Naive thymus-derived CD8-positive, alpha-beta T cell (primary cell): ENCODE measurements at regions not wholly inside any gene's neighbourhood (a gene's known extent, or its start where the extent isn't known, plus 50 kb on each side); places are given as distances from the start of the nearest gene placed in this dataset.
"Not testable (repeated sequence)": the region's sequence is repeated elsewhere in the genome, so short reads cannot be mapped to it uniquely, and the experiment has no call there.

Experiments
- ATAC-seq, 2 donors: fragments of 150-1000 bp; cut with Tn5 transposase in 1 of 2; sonication (Bioruptor Pico), chemical (Tn5 transposase) in 1 of 2; 1 replicate in 1 of 2; 2 replicates in 1 of 2; pipeline ENCODE4 v1.10.0; 2021; ENCODE audit warnings: mild to moderate bottlenecking in 2 of 2, moderate library complexity in 2 of 2
- POLR2A ChIA-PET: fragments of 350-600 bp; sonication (Branson Sonifier 250); formaldehyde crosslinking; loops from one replicate; lab custom pipeline; 2021; ENCODE audit warnings: antibody characterized with exemption; lab: Charles Lee
- DNase-seq, 10 donors: peaks; one replicate each; pipeline versions ENCODE4 v3.0.0 to v3.0.0-alpha.2; 2020 to 2022
- H3K27ac Mint-ChIP-seq, 10 donors: one replicate each; pipeline ENCODE4 v1.8.0; 2020 to 2022; ENCODE audit warnings: mild to moderate bottlenecking in 10 of 10, mixed read lengths in 10 of 10, moderate library complexity in 4 of 10, inconsistent platforms in 1 of 10
- H3K27me3 Mint-ChIP-seq, 5 donors: one replicate each; pipeline ENCODE4 v1.8.0; 2021 to 2022; ENCODE audit warnings: mixed read lengths in 5 of 5
- H3K36me3 Mint-ChIP-seq, 3 donors: one replicate each; pipeline ENCODE4 v1.8.0; 2020 to 2022; ENCODE audit warnings: mixed read lengths in 3 of 3, mild to moderate bottlenecking in 2 of 3, inconsistent platforms in 1 of 3
- H3K4me1 Mint-ChIP-seq, 4 donors: one replicate each; pipeline ENCODE4 v1.8.0; 2021 to 2022; ENCODE audit warnings: mixed read lengths in 4 of 4
- H3K4me3 Mint-ChIP-seq, 10 donors: one replicate each; pipeline ENCODE4 v1.8.0; 2020 to 2022; ENCODE audit warnings: mild to moderate bottlenecking in 10 of 10, mixed read lengths in 10 of 10, moderate library complexity in 6 of 10, inconsistent platforms in 1 of 10
- H3K9me3 Mint-ChIP-seq, 9 donors: one replicate each; pipeline ENCODE4 v1.8.0; 2020 to 2022; ENCODE audit warnings: mixed read lengths in 9 of 9, mild to moderate bottlenecking in 3 of 9, inconsistent platforms in 1 of 9, moderate library complexity in 1 of 9

GRCh38 chr16:33844533-33844932 lies 385.1 kb downstream of the TP53TG3F start:
- H3K4me3 Mint-ChIP-seq, H3K36me3 Mint-ChIP-seq, ATAC-seq, H3K4me1 Mint-ChIP-seq, POLR2A ChIA-PET, H3K27me3 Mint-ChIP-seq, H3K9me3 Mint-ChIP-seq, H3K27ac Mint-ChIP-seq: not testable (repeated sequence)
- DNase-seq = peak in 2 of 10 donors; percentile 0 to 4
